ENCODE measurements at regions not wholly inside any gene's neighbourhood (a gene's known extent, or its start where the extent isn't known, plus 50 kb on each side); places are given as distances from the start of the nearest gene placed in this dataset.

DNA sequence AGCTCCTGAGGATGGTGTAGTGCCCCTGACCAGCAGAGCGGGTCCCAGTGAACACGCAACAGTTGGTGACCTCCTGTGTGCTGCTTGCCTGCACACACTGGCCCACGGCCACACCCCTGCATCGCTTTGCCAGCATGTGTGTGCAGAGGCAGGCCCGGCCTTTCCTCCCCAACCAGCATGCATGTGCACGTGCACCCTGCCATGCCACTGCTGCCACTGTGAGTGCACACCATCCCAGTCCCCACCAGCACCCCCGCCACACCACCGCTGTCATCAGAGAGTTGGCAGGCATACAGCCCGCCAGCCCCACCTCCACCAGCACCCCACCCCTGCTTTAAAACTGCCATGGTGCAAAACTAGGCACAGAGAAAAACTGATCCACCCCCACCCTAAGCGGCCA is 197.4 kb upstream of the SRD5A2 start:
- Histone ChIP-seq H2AFZ (ENCODE audit: low read length) (no peak overlapping the region), H3K9me3 (ENCODE audit: control insufficient read depth, low read depth, low read length) (no peaks in the 10 kb centered on the region), H3K9ac (ENCODE audit: extremely low read depth, insufficient read length, low read length) (no peak overlapping the region), H2BK5ac (ENCODE audit: insufficient read length, low read length) (no peak overlapping the region), H2BK120ac (ENCODE audit: low read depth, low read length, poor library complexity, severe bottlenecking) (no peak overlapping the region), H3K79me1 (ENCODE audit: insufficient read depth, low read depth, low read length, poor library complexity, severe bottlenecking) (no peaks in the 10 kb centered on the region), H3K14ac (ENCODE audit: insufficient read depth, low read length) (no peak overlapping the region), H3K23ac (ENCODE audit: insufficient read length, low read depth, low read length) (no peak overlapping the region), H3T11ph (ENCODE audit: low read length) (no peak overlapping the region), H3K27me3 (ENCODE audit: insufficient read depth, low read length) (no peaks in the 10 kb centered on the region), H4K20me1 (ENCODE audit: control insufficient read depth, insufficient read depth, insufficient read length) (no peaks in the 10 kb centered on the region), H3K4me1 (ENCODE audit: insufficient read depth, low read length) (no peaks in the 10 kb centered on the region), H4K8ac (replicated peaks; ENCODE audit: insufficient read length, low read depth, low read length) (no peak overlapping the region), H3K4me2 (ENCODE audit: insufficient read depth, insufficient read length, low read length) (no peak overlapping the region), H3K23me2 (ENCODE audit: insufficient read length, low read depth, low read length, poor library complexity, severe bottlenecking) (no peaks in the 10 kb centered on the region), H2BK12ac (ENCODE audit: insufficient read length, low read depth, low read length) (no peak overlapping the region), H3K4ac (ENCODE audit: low read depth, low read length) (no peak overlapping the region), H2BK20ac (ENCODE audit: low read depth, low read length, poor library complexity, severe bottlenecking) (no peak overlapping the region), H3K79me2 (ENCODE audit: insufficient read depth, low read length) (no peaks in the 10 kb centered on the region), H4K5ac (ENCODE audit: insufficient read length, low read depth, low read length) (no peak overlapping the region), H3K56ac (ENCODE audit: insufficient read length, low read depth, low read length) (no peak overlapping the region), H2BK15ac (ENCODE audit: low read depth, low read length) (no peak overlapping the region), H2AK5ac (ENCODE audit: insufficient read length, low read length) (no peak overlapping the region), H3K27ac (ENCODE audit: insufficient read length, low read depth, low read length) (no peak overlapping the region), H3K18ac (ENCODE audit: insufficient read length, low read depth, low read length) (no peak overlapping the region), H4K91ac (ENCODE audit: insufficient read length, low read depth, low read length) (no peak overlapping the region)
- Mint-ChIP-seq H3K36me3 (ENCODE audit: insufficient read depth in 1 of 3, low read depth in 3 of 3) (peaks cover 6 to 12% (median 10%) of the 10 kb centered on the region in 3 experiments; a peak in 5 of 7 replicates), H3K27ac (no peak overlapping the region), H3K27me3 (ENCODE audit: low read depth) (no peaks in the 10 kb centered on the region; the same call in 1 of the 2 replicates), H3K4me3 (no peak overlapping the region), H3K4me1 (peaks cover 0 to 3% of the 10 kb centered on the region in 2 experiments; a peak in 1 of 4 replicates), H3K9me3 (peaks cover 22 to 32% of the 10 kb centered on the region in 2 experiments)
- TF ChIP-seq, protein P1, sequence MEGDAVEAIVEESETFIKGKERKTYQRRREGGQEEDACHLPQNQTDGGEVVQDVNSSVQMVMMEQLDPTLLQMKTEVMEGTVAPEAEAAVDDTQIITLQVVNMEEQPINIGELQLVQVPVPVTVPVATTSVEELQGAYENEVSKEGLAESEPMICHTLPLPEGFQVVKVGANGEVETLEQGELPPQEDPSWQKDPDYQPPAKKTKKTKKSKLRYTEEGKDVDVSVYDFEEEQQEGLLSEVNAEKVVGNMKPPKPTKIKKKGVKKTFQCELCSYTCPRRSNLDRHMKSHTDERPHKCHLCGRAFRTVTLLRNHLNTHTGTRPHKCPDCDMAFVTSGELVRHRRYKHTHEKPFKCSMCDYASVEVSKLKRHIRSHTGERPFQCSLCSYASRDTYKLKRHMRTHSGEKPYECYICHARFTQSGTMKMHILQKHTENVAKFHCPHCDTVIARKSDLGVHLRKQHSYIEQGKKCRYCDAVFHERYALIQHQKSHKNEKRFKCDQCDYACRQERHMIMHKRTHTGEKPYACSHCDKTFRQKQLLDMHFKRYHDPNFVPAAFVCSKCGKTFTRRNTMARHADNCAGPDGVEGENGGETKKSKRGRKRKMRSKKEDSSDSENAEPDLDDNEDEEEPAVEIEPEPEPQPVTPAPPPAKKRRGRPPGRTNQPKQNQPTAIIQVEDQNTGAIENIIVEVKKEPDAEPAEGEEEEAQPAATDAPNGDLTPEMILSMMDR (conservative IDR thresholded peaks at IDR 0.05) = no peak
- no peak for DNase-seq
- no CpG with 5 or more reads among the region's 10 CpGs for WGBS (ENCODE audit: extremely low coverage, insufficient read length, low lambda C conversion rate)

Data from H9 (cell line).